Type B pancreatic cell (in vitro differentiated cells): ENCODE measurements at regions not wholly inside any gene's neighbourhood (a gene's known extent, or its start where the extent isn't known, plus 50 kb on each side); places are given as distances from the start of the nearest gene placed in this dataset.
A peak's percentile ranks its signal among the peaks of the same experiment; 100 is the strongest.

Source experiments
- DNase-seq: peaks from one replicate; pipeline ENCODE4 v3.0.0; 2021; ENCODE audit warnings: mixed read lengths; ENCODE audit not compliant: unreplicated experiment; ENCODE audit errors: extremely low spot score
- H3K27ac Mint-ChIP-seq: 2 replicates; pipeline ENCODE4 v1.8.0; 2021; ENCODE audit warnings: mild to moderate bottlenecking, mixed read lengths
- H3K27me3 Mint-ChIP-seq: 2 replicates; pipeline ENCODE4 v1.8.0; 2021; ENCODE audit warnings: mixed read lengths
- H3K36me3 Mint-ChIP-seq: 2 replicates; pipeline ENCODE4 v1.8.0; 2021; ENCODE audit warnings: mixed read lengths
- H3K4me1 Mint-ChIP-seq: one replicate; pipeline ENCODE4 v1.8.0; 2021; ENCODE audit warnings: mixed read lengths; ENCODE audit not compliant: unreplicated experiment
- H3K4me3 Mint-ChIP-seq: 2 replicates; pipeline ENCODE4 v1.8.0; 2021; ENCODE audit warnings: mild to moderate bottlenecking, mixed read lengths
- H3K9me3 Mint-ChIP-seq: 2 replicates; pipeline ENCODE4 v1.8.0; 2021; ENCODE audit warnings: mixed read lengths
- CTCF ChIP-seq: fragments of 200-600 bp; sonication (generic); conservative IDR thresholded peaks from 2 replicates; pipeline ENCODE4 v1.5.0; 2021; ENCODE audit warnings: antibody characterized with exemption, mild to moderate bottlenecking

GRCh38 chr5:9716838-9717281 is 86.7 kb upstream of the TAS2R1 start:
- TF ChIP-seq CTCF: no peak
- peak overlapping the region; percentile 6 for H3K27ac Mint-ChIP-seq

GRCh38 chr5:9715891-9716335 is 85.8 kb upstream of the TAS2R1 start:
- peaks cover 6% of the 10 kb centered on the region for H3K27me3 Mint-ChIP-seq
- H3K9me3 Mint-ChIP-seq: peaks cover 8% of the 10 kb centered on the region
- no peak for DNase-seq
- no peak overlapping the region for H3K27ac Mint-ChIP-seq
- H3K4me3 Mint-ChIP-seq: no peak overlapping the region
- no peaks in the 10 kb centered on the region for H3K36me3 Mint-ChIP-seq
- H3K4me1 Mint-ChIP-seq: peaks cover 47% of the 10 kb centered on the region
- no peak for TF ChIP-seq CTCF

More at GRCh38 chr5:9716838-9717281, 86.7 kb upstream of the TAS2R1 start:
- Mint-ChIP-seq H3K9me3 (peaks cover 8% of the 10 kb centered on the region), H3K4me3 (no peak overlapping the region), H3K36me3 (no peaks in the 10 kb centered on the region), H3K4me1 (peaks cover 47% of the 10 kb centered on the region), H3K27me3 (peaks cover 6% of the 10 kb centered on the region)
- no peak for DNase-seq

GRCh38 chr5:9713959-9714586 is 83.9 kb upstream of the TAS2R1 start:
- Mint-ChIP-seq H3K27me3 (peaks cover 3% of the 10 kb centered on the region), H3K4me3 (no peak overlapping the region), H3K36me3 (no peaks in the 10 kb centered on the region), H3K27ac (no peak overlapping the region), H3K9me3 (peaks cover 8% of the 10 kb centered on the region), H3K4me1 (peaks cover 42% of the 10 kb centered on the region)
- DNase-seq: no peak
- no peak for TF ChIP-seq CTCF

GRCh38 chr5:9713356-9713755 is 83.2 kb upstream of the TAS2R1 start:
- peaks cover 8% of the 10 kb centered on the region for H3K9me3 Mint-ChIP-seq
- H3K27ac Mint-ChIP-seq: no peak overlapping the region
- TF ChIP-seq CTCF: no peak
- H3K4me1 Mint-ChIP-seq: peaks cover 42% of the 10 kb centered on the region
- peak overlapping the region; percentile 72 for H3K4me3 Mint-ChIP-seq
- no peaks in the 10 kb centered on the region for H3K36me3 Mint-ChIP-seq
- no peak for DNase-seq
- H3K27me3 Mint-ChIP-seq: peaks cover 3% of the 10 kb centered on the region

GRCh38 chr5:9712911-9713310 is 82.8 kb upstream of the TAS2R1 start:
- no peak for TF ChIP-seq CTCF
- H3K36me3 Mint-ChIP-seq: no peaks in the 10 kb centered on the region
- peaks cover 42% of the 10 kb centered on the region for H3K4me1 Mint-ChIP-seq
- H3K9me3 Mint-ChIP-seq: peaks cover 8% of the 10 kb centered on the region
- H3K4me3 Mint-ChIP-seq: peak overlapping the region; percentile 72
- no peak for DNase-seq
- peaks cover 6% of the 10 kb centered on the region for H3K27me3 Mint-ChIP-seq
- H3K27ac Mint-ChIP-seq: peak overlapping the region; percentile 68
